Epidermal melanocyte (primary cell): ENCODE measurements at regions not wholly inside any gene's neighbourhood (a gene's known extent, or its start where the extent isn't known, plus 50 kb on each side); places are given as distances from the start of the nearest gene placed in this dataset.

ENCODE experiments used
- DNase-seq: peaks from one replicate; pipeline ENCODE4 v3.0.0; 2011; ENCODE audit warnings: low spot score; ENCODE audit not compliant: insufficient read length

DNA sequence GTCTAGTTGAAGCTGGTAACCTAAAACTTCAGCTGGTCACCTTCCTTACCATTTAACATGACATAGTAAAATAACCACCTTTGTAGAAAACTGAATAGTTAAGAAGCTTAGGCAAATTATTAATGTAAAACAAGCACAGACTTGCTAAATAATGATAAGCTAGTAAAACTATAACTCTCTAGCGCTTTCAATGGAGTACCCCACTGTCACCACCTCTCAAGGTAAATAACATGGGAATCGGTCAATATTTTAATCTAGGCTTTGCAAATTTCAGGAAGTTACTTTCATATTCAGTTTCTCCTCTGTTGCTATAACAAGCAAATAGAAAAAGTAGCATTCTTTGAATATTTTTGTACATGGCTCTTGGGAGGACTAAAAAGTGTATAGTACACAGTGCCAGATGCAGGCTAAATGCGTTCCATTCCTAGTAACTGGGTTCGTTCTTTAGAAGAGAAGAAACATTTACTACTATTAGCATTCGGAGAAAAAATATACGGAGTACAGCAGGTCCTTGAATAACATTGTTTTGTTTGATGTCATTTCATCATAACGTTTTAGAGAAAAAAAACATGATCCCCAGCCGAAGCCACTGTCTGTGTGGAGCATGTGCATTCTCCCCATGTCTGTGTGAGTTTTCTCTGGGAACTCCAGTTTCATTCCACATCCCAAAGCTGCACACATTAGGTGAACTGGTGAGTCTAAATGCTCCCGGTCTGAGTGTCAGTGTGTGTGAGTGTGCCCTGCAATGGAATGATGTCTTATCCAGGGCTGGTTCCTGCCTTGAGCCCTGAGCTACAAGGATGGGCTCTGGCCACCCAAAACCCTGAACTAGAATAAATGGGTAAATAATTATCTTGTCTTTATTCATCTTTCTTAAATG, 52.5 kb downstream of the EPRS1 start:
- no peak for DNase-seq

DNA sequence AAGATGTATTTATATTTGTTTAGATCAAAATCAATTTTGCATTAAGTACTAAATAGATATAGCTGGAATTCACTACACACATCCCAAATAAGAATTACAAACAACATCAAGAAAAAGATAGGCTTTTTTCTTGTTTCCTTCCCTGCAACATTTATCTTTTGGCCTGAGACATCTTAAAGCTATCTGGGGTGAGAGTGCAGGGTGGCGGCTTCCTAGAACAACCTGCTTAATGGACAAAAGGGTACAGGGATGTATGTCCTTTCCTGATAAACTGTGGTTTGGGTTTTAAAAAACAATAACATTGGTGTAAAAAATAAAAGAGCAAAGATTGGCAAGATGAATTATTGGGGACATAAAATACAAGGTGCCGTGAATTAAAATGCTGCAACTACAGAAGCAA, 54.4 kb downstream of the EPRS1 start:
- DNase-seq = no peak

DNA sequence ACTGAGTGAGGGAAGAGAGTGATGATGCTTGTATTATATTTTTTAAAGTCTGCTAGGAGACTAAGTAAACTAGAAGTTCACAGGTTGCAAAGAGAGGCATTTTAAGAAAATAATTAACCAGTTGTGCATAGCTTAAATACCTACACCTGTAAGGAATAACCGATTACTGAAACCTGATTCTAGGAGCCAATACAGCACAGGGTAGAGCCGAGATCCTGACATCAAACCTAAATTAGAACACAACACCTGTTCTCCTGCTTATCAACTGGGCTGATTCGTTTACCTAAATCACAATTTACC, 54.8 kb downstream of the EPRS1 start:
- no peak for DNase-seq

GRCh38 chr1:219990782-219991510, 55.4 kb downstream of the EPRS1 start:
- DNase-seq = peak; percentile 18

- DNase-seq = no peak
Observed at GRCh38 chr1:219989766-219990165, 56.5 kb downstream of the EPRS1 start.

DNA sequence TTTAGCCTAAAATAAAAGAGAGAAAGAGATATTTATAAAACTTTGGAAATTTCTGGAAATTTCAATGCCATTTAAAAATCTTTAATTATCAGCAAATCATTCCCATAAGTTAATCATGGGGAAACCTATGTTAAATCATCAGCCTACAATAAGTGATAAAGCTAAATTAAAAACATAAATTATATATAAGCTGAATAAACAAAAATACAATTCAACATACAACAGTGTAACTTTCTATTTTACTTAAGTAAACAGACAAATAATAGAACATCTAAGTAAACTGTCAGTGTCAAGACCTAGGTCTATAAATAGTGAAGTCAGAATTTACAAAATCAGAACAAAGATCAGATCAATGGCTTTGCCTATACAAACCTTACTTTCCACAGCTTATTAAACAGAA, 57.5 kb downstream of the EPRS1 start:
- DNase-seq = no peak

DNA sequence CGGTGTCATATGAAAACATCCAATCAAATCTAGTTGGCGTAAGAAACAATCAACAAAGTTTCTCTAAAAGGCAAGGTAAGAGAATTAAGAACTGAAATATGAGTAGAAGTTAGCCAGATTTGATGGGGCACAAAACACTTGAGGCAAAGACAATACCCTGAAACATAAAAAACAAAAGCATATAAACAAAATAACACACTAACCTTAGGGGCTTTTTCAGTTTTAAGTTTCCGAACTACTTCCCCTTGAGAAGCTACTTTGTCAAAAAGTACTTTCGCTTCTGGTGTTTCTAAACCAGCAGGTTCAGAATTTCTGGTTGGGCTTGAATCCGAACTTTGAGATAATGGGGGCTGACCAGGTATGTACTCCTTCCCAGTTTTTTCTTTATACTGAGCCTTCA, 57.9 kb downstream of the EPRS1 start:
- DNase-seq = no peak

- DNase-seq = no peak
Observed at GRCh38 chr1:219987325-219987724, 59.0 kb upstream of the SLC30A10 start.

DNA sequence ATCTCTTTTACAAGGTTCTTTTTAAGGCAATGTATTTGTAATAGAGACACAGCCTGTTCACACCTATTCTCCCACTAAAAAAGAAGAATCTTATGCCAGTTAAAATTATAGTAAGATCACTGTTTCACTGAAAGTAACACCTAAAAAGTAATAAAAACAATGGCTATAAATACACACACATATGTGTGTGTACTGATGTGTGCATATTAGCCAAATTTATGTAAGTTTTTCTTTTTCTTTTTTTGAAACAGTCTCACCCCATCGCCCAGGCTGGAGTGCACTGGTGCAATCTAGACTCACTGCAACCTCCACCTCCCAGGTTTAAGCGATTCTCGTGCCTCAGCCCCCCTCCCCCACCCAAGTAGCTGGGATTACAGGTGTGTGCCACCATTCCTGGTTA, 56.8 kb upstream of the SLC30A10 start:
- DNase-seq = no peak
